ENCODE measurements at regions not wholly inside any gene's neighbourhood (a gene's known extent, or its start where the extent isn't known, plus 50 kb on each side); places are given as distances from the start of the nearest gene placed in this dataset.

GRCh38 chr3:88810455-88810854 lies 297.0 kb upstream of the EPHA3 start (continued):
- no peak for TF ChIP-seq PATZ1 (CRISPR knock-in tag; IDR thresholded peaks at IDR 0.05; ENCODE audit: borderline replicate concordance)

- ATAC-seq = no peak
- TF ChIP-seq SNAI2 (CRISPR knock-in tag; IDR thresholded peaks at IDR 0.05) = no peak
- no peak for TF ChIP-seq ESRRG (CRISPR knock-in tag; IDR thresholded peaks at IDR 0.05)
- TF ChIP-seq CSRNP3 (CRISPR knock-in tag; IDR thresholded peaks at IDR 0.05) = no peak
- no peak for TF ChIP-seq ZNF565 (CRISPR knock-in tag; conservative IDR thresholded peaks at IDR 0.05; ENCODE audit: low read depth)
- no peak for TF ChIP-seq ZFP3 (CRISPR knock-in tag; IDR thresholded peaks at IDR 0.05)
- TF ChIP-seq RARB (CRISPR knock-in tag; IDR thresholded peaks at IDR 0.05) = no peak
- no peak for TF ChIP-seq CREB5 (CRISPR knock-in tag; IDR thresholded peaks at IDR 0.05; ENCODE audit: low read depth)
- no peak for TF ChIP-seq TCF4 (CRISPR knock-in tag; IDR thresholded peaks at IDR 0.05; ENCODE audit: borderline replicate concordance)
- no peak for TF ChIP-seq PATZ1 (CRISPR knock-in tag; IDR thresholded peaks at IDR 0.05; ENCODE audit: borderline replicate concordance)
- TF ChIP-seq ZNF70 (CRISPR knock-in tag; IDR thresholded peaks at IDR 0.05) = no peak
- no peak for TF ChIP-seq ZFP30 (CRISPR knock-in tag; IDR thresholded peaks at IDR 0.05)
These were observed 296.3 kb upstream of the EPHA3 start for GRCh38 chr3:88811096-88811495.

- TF ChIP-seq TCF4 (CRISPR knock-in tag; IDR thresholded peaks at IDR 0.05; ENCODE audit: borderline replicate concordance) (no peak), ZNF8 (CRISPR knock-in tag; IDR thresholded peaks at IDR 0.05) (no peak), ZNF565 (CRISPR knock-in tag; conservative IDR thresholded peaks at IDR 0.05; ENCODE audit: low read depth) (no peak), ESRRG (CRISPR knock-in tag; IDR thresholded peaks at IDR 0.05) (no peak), BACH2 (CRISPR knock-in tag; IDR thresholded peaks at IDR 0.05; ENCODE audit: borderline replicate concordance) (no peak), CSDC2 (CRISPR knock-in tag; IDR thresholded peaks at IDR 0.05) (no peak), ARNTL (CRISPR knock-in tag; IDR thresholded peaks at IDR 0.05; ENCODE audit: borderline replicate concordance, low read depth) (no peak), TOX (CRISPR knock-in tag; IDR thresholded peaks at IDR 0.05; ENCODE audit: borderline replicate concordance) (no peak), ZFP3 (CRISPR knock-in tag; IDR thresholded peaks at IDR 0.05) (no peak), PATZ1 (CRISPR knock-in tag; IDR thresholded peaks at IDR 0.05; ENCODE audit: borderline replicate concordance) (no peak), ISL1 (CRISPR knock-in tag; IDR thresholded peaks at IDR 0.05) (no peak), ZFP30 (CRISPR knock-in tag; IDR thresholded peaks at IDR 0.05) (no peak), ZC3H10 (CRISPR knock-in tag; IDR thresholded peaks at IDR 0.05) (no peak), SNAI2 (CRISPR knock-in tag; IDR thresholded peaks at IDR 0.05) (no peak), OSR1 (CRISPR knock-in tag; IDR thresholded peaks at IDR 0.05) (no peak), ZNF70 (CRISPR knock-in tag; IDR thresholded peaks at IDR 0.05) (no peak), RARB (CRISPR knock-in tag; IDR thresholded peaks at IDR 0.05) (no peak), PPARA (CRISPR knock-in tag; IDR thresholded peaks at IDR 0.05; ENCODE audit: borderline replicate concordance) (no peak), GLIS3 (CRISPR knock-in tag; IDR thresholded peaks at IDR 0.05) (no peak)
These were observed 294.8 kb upstream of the EPHA3 start for GRCh38 chr3:88812576-88812975.

GRCh38 chr3:88816445-88816844 lies 291.0 kb upstream of the EPHA3 start:
- no peak for TF ChIP-seq GLIS3 (CRISPR knock-in tag; IDR thresholded peaks at IDR 0.05)
- no peak for TF ChIP-seq TOX (CRISPR knock-in tag; IDR thresholded peaks at IDR 0.05; ENCODE audit: borderline replicate concordance)
- ATAC-seq = no peak

More at GRCh38 chr3:88812576-88812975, 294.8 kb upstream of the EPHA3 start:
- ATAC-seq = no peak

All from SK-N-SH treated with all-trans-retinoic acid at 6 μM for 48 hours (cell line).